ENCODE measurements at regions not wholly inside any gene's neighbourhood (a gene's known extent, or its start where the extent isn't known, plus 50 kb on each side); places are given as distances from the start of the nearest gene placed in this dataset.

DNA sequence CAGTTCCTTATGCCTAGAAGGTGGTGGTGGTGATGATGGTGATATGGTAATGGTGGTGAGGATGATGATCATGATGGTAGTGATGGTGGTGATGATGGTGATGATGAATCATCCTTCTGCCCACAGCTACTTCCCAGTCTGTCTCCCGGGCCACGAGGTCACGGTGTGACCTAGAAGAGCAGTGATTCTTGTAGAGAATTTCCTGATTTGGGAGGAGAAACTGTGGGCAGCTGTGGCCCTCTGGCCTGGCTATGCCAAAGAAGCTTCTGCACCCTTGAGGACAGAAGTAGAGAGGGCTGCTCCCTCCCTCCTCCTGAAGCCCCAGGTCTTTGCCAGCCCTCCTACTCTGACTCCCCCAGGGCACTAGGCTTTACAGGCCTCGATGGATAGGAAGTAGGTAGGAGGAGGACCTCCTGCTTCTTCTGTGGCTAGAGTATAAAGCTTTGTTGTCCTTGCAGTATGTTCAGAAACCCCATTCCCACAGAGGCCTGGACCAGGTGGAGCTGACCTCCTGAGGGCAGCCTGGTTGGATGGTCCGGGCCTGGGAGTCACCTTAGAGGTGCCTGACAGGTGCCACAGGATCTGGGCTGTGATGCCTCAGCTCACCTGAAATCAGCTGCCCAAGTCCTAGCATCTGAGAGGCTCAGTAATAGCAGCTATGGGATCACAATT is 57.9 kb upstream of the EPAS1 start:
- peak; percentile 20 for DNase-seq

DNA sequence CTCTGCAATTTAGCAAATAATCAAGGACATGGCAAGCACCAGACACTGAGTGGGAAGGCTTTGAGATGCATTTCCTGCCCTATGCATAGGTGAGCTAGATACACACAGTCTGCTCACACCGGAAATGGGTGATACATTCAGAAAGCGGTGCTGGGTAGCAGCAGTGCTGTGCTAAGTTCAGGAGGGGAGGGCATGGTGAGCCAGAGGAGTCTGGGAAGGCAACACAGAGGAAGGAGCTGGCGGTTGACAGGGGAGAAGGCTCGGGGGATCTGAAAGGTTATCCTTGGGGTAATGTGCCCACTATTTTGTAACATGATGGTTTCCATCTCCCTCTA is 57.4 kb upstream of the EPAS1 start:
- peak; percentile 51 for DNase-seq

DNA sequence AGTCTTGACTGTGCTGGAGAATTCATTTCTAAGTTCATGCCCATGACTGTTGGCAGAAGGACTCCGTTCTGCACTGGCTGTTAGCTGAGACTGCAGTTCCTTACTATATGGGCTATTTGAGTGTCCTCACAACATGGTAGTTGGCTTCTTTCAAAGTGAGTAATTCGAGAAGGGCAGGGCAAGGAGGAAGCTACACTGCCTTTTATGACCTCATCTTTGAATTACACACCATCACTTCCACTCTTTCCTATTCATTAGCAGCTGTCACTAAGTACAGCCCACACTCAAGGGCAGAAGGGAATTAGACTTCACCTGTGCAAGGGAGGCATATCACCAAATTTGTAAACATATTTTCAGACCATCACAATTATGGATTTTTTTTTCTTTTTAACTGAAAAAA is 55.9 kb upstream of the EPAS1 start:
- no peak for DNase-seq

DNA sequence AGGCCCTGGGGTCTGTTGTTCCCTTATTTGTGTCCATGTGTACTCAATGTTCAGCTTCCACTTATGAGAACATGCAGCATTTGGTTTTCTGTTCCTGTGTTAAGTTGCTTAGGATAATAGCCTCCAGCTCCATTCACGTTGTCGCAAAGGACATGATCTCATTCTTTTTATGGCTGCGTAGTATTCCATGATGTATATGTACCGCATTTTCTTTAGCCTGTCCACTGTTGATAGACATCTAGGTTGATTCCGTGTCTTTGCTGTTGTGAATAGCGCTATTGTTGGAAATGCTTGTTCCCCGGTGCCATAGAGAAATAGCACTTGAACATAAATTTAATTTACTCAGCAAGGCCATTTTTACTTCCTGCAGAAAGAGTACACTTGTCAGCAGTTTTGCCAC is 51.3 kb upstream of the EPAS1 start:
- DNase-seq = no peak

DNA sequence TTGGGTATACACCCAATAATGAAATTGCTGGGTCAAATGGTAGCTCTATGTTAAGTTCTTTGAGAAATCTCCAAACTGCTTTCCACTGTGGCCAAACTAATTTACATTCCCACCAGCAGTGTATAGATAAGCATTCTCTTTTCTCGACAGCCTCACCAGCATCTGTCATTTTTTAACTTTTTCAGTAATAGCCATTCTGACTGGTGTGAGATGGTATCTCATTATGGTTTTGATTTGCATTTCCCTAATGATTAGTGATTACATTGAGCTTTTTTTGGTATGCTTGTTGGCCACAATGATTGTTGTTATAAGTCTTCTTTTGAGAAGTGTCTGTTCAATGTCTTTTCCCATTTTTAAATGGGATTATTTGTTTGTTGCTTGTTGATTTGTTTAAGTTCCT is 50.4 kb upstream of the EPAS1 start:
- DNase-seq = no peak

Data from CD4-positive, alpha-beta T cell treated with Interleukin-15 for 1 hour (primary cell).